SU-DHL-6 (cell line): ENCODE measurements at regions not wholly inside any gene's neighbourhood (a gene's known extent, or its start where the extent isn't known, plus 50 kb on each side); places are given as distances from the start of the nearest gene placed in this dataset.

Experiments
- H2AFZ ChIP-seq: fragments of 200-600 bp; sonication (generic); 2 replicates; pipeline ENCODE4 v1.6.1; 2014; ENCODE audit warnings: low read depth, mild to moderate bottlenecking, moderate library complexity, mixed read lengths, antibody characterized with exemption, low read length; ENCODE audit not compliant: severe bottlenecking
- H3F3A ChIP-seq: fragments of 200-600 bp; shearing (Covaris generic); 2 replicates; pipeline ENCODE4 v1.6.0; 2016; ENCODE audit warnings: antibody characterized with exemption, mild to moderate bottlenecking; ENCODE audit not compliant: insufficient read depth
- H3K27ac ChIP-seq: fragments of 200-600 bp; sonication (generic); 2 replicates; pipeline ENCODE4 v1.5.1; 2016; ENCODE audit warnings: low read depth, mild to moderate bottlenecking, low read length, moderate library complexity, mixed read lengths
- H3K27me3 ChIP-seq: fragments of 200-600 bp; sonication (generic), shearing (Covaris generic); 2 replicates; pipeline ENCODE4 v1.6.0; 2014; ENCODE audit warnings: mild to moderate bottlenecking, low read length
- H3K36me3 ChIP-seq: fragments of 200-600 bp; sonication (generic); 2 replicates; pipeline ENCODE4 v1.6.1; 2014; ENCODE audit warnings: mild to moderate bottlenecking, low read length, mixed read lengths
- H3K4me2 ChIP-seq: fragments of 300-600, 200-600 bp; shearing (Covaris generic), sonication (generic); 2 replicates; pipeline ENCODE4 v1.6.0; 2014; ENCODE audit warnings: low read length, low read depth, mild to moderate bottlenecking; ENCODE audit not compliant: poor library complexity, severe bottlenecking
- H3K4me3 ChIP-seq: fragments of 200-600 bp; sonication (generic); 2 replicates; pipeline ENCODE4 v1.5.1; 2014; ENCODE audit warnings: antibody characterized with exemption, low read length, mild to moderate bottlenecking, mixed read lengths; ENCODE audit not compliant: insufficient read depth, poor library complexity, severe bottlenecking
- H3K79me2 ChIP-seq: fragments of 200-600 bp; sonication (generic); 2 replicates; pipeline ENCODE4 v1.6.1; 2014; ENCODE audit warnings: mild to moderate bottlenecking, low read length, moderate library complexity; ENCODE audit not compliant: insufficient read depth
- H3K9ac ChIP-seq: fragments of 200-600 bp; sonication (generic); 2 replicates; pipeline ENCODE4 v1.7.0; 2014; ENCODE audit warnings: mild to moderate bottlenecking, low read length
- H3K9me2 ChIP-seq: fragments of 200-600 bp; sonication (generic); replicated peaks from 2 replicates; pipeline ENCODE4 v1.6.1; 2014; ENCODE audit warnings: low read length; ENCODE audit not compliant: insufficient read depth
- H3K9me3 ChIP-seq: fragments of 200-600 bp; sonication (generic); 2 replicates; pipeline ENCODE4 v1.6.1; 2014; ENCODE audit warnings: low read length, mixed read lengths; ENCODE audit not compliant: insufficient read depth
- H4K20me1 ChIP-seq: fragments of 200-600 bp; sonication (generic); 2 replicates; pipeline ENCODE4 v1.6.1; 2014; ENCODE audit warnings: low read depth, mild to moderate bottlenecking, antibody characterized with exemption, low read length, moderate library complexity, mixed read lengths
- CTCF ChIP-seq: fragments of 200-600 bp; sonication (generic); IDR thresholded peaks from one replicate; pipeline ENCODE4 v1.5.1; 2017; ENCODE audit warnings: antibody characterized with exemption, mild to moderate bottlenecking, low read length, moderate library complexity; ENCODE audit not compliant: insufficient read depth, poor library complexity, severe bottlenecking
- EZH2phosphoT487 ChIP-seq: fragments of 200-600 bp; sonication (generic), shearing (Covaris generic); conservative IDR thresholded peaks from 2 replicates; pipeline ENCODE4 v1.6.1; 2018; ENCODE audit warnings: mild to moderate bottlenecking, antibody characterized with exemption, low read length, moderate library complexity, mixed read lengths

DNA sequence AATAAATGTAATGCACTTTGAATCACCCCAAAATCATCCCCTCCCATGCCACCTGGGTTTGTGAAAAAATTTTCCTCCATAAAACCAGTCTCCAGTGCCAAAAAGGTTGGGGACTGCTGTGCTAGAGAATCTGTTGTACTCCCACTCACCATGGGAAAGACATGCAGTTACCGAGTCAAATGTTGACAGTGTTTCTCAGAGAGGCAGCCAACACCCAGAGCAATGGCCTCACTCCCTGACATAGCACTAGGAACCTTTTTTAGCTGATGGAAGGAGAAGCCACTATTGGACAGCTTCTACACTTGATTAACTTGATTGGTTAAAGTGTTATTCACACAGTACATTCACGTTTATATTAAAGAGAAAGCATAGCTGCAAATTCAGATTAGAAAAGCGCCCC, 59.8 kb upstream of the MANEA start:
- H3K79me2 ChIP-seq, result no peaks in the 10 kb centered on the region
- H2AFZ ChIP-seq, result no peak overlapping the region
- no peaks in the 10 kb centered on the region for H3K36me3 ChIP-seq
- no peaks in the 10 kb centered on the region; the same call in 1 of the 2 replicates for H3K9me2 ChIP-seq
- no peak overlapping the region for H3K4me3 ChIP-seq
- no peaks in the 10 kb centered on the region for H3K9me3 ChIP-seq
- H3K27me3 ChIP-seq, result no peaks in the 10 kb centered on the region
- no peak for TF ChIP-seq CTCF
- TF ChIP-seq EZH2phosphoT487, result no peak
- no peak overlapping the region for H3K4me2 ChIP-seq
- H3K27ac ChIP-seq, result no peak overlapping the region
- H4K20me1 ChIP-seq, result no peaks in the 10 kb centered on the region
- no peaks in the 10 kb centered on the region for H3F3A ChIP-seq
- no peak overlapping the region for H3K9ac ChIP-seq

GRCh38 chr6:95518630-95519227, 58.6 kb upstream of the MANEA start:
- no peaks in the 10 kb centered on the region for H3K36me3 ChIP-seq
- no peaks in the 10 kb centered on the region for H4K20me1 ChIP-seq
- no peaks in the 10 kb centered on the region for H3F3A ChIP-seq
- no peak overlapping the region for H2AFZ ChIP-seq
- H3K27ac ChIP-seq, result no peak overlapping the region
- no peak for TF ChIP-seq EZH2phosphoT487
- no peak for TF ChIP-seq CTCF
- no peaks in the 10 kb centered on the region for H3K27me3 ChIP-seq
- H3K79me2 ChIP-seq, result no peaks in the 10 kb centered on the region
- no peak overlapping the region for H3K4me3 ChIP-seq
- no peak overlapping the region for H3K9ac ChIP-seq
- no peaks in the 10 kb centered on the region for H3K9me3 ChIP-seq
- no peaks in the 10 kb centered on the region; the same call in 1 of the 2 replicates for H3K9me2 ChIP-seq
- H3K4me2 ChIP-seq, result no peak overlapping the region

GRCh38 chr6:95519228-95520037, 57.9 kb upstream of the MANEA start:
- Histone ChIP-seq H3K79me2 (no peaks in the 10 kb centered on the region), H2AFZ (no peak overlapping the region), H3K9me3 (no peaks in the 10 kb centered on the region), H3K36me3 (no peaks in the 10 kb centered on the region), H3K9me2 (no peaks in the 10 kb centered on the region; the same call in 1 of the 2 replicates), H3K9ac (no peak overlapping the region), H3K27ac (no peak overlapping the region), H4K20me1 (no peaks in the 10 kb centered on the region), H3F3A (no peaks in the 10 kb centered on the region), H3K4me2 (no peak overlapping the region), H3K27me3 (no peaks in the 10 kb centered on the region), H3K4me3 (no peak overlapping the region)
- no peak for TF ChIP-seq CTCF
- no peak for TF ChIP-seq EZH2phosphoT487
